ENCODE measurements at regions not wholly inside any gene's neighbourhood (a gene's known extent, or its start where the extent isn't known, plus 50 kb on each side); places are given as distances from the start of the nearest gene placed in this dataset.

- no peak for TF ChIP-seq CTCF (IDR thresholded peaks at IDR 0.05; ENCODE audit: control insufficient read depth, extremely low read depth, insufficient read depth)
- no peak overlapping the region for H3K4me3 ChIP-seq (ENCODE audit: low read depth, low read length)
- DNase-seq (ENCODE audit: low read depth), result no peak
Measured at GRCh38 chr4:137226221-137226620, 306.1 kb downstream of the PCDH18 start.

GRCh38 chr4:137213372-137214173, 318.7 kb downstream of the PCDH18 start:
- no peak for DNase-seq (ENCODE audit: low read depth)
- no peak for TF ChIP-seq CTCF (IDR thresholded peaks at IDR 0.05; ENCODE audit: control insufficient read depth, extremely low read depth, insufficient read depth)
- no peak overlapping the region for H3K4me3 ChIP-seq (ENCODE audit: low read depth, low read length)

- TF ChIP-seq CTCF (IDR thresholded peaks at IDR 0.05; ENCODE audit: control insufficient read depth, extremely low read depth, insufficient read depth), result no peak
- no peak for DNase-seq (ENCODE audit: low read depth)
- no peak overlapping the region for H3K4me3 ChIP-seq (ENCODE audit: low read depth, low read length)
Measured at GRCh38 chr4:137212601-137213000, 319.7 kb downstream of the PCDH18 start.

GRCh38 chr4:137209240-137209639, 323.1 kb downstream of the PCDH18 start:
- H3K4me3 ChIP-seq (ENCODE audit: low read depth, low read length), result no peak overlapping the region
- TF ChIP-seq CTCF (IDR thresholded peaks at IDR 0.05; ENCODE audit: control insufficient read depth, extremely low read depth, insufficient read depth), result no peak
- DNase-seq (ENCODE audit: low read depth), result no peak

- no peak for DNase-seq (ENCODE audit: low read depth)
- no peak overlapping the region for H3K4me3 ChIP-seq (ENCODE audit: low read depth, low read length)
- no peak for TF ChIP-seq CTCF (IDR thresholded peaks at IDR 0.05; ENCODE audit: control insufficient read depth, extremely low read depth, insufficient read depth)
Measured at GRCh38 chr4:137206781-137207180, 325.5 kb downstream of the PCDH18 start.

GRCh38 chr4:137203601-137204000, 328.7 kb downstream of the PCDH18 start:
- no peak for DNase-seq (ENCODE audit: low read depth)
- TF ChIP-seq CTCF (IDR thresholded peaks at IDR 0.05; ENCODE audit: control insufficient read depth, extremely low read depth, insufficient read depth), result no peak
- H3K4me3 ChIP-seq (ENCODE audit: low read depth, low read length), result no peak overlapping the region

- DNase-seq (ENCODE audit: low read depth), result no peak
- no peak overlapping the region for H3K4me3 ChIP-seq (ENCODE audit: low read depth, low read length)
- TF ChIP-seq CTCF (IDR thresholded peaks at IDR 0.05; ENCODE audit: control insufficient read depth, extremely low read depth, insufficient read depth), result no peak
Measured at GRCh38 chr4:137200322-137200721, 332.0 kb downstream of the PCDH18 start.

Data from LNCaP clone FGC (cell line).